Activated CD8-positive, alpha-beta T cell treated with anti-CD3 and anti-CD28 coated beads for 36 hours (primary cell): ENCODE measurements at regions not wholly inside any gene's neighbourhood (a gene's known extent, or its start where the extent isn't known, plus 50 kb on each side); places are given as distances from the start of the nearest gene placed in this dataset.

Source experiments
- ATAC-seq: fragments of 200-7000 bp; cut with Tn5 transposase; one replicate; pipeline ENCODE4 v1.10.0; 2021; ENCODE audit warnings: mild to moderate bottlenecking, moderate library complexity
- CTCF ChIA-PET: fragments of 350-600 bp; sonication (Branson Sonifier 250); formaldehyde crosslinking; loops from one replicate; lab custom pipeline; 2021; ENCODE audit warnings: antibody characterized with exemption; lab: Charles Lee
- POLR2A ChIA-PET: fragments of 350-600 bp; sonication (Branson Sonifier 250); formaldehyde crosslinking; loops from one replicate; lab custom pipeline; 2021; ENCODE audit warnings: antibody characterized with exemption; lab: Charles Lee
- DNase-seq: peaks from one replicate; pipeline ENCODE4 v3.0.0-alpha.2; 2020
- H3K27ac Mint-ChIP-seq: one replicate; pipeline ENCODE4 v1.8.0; 2021; ENCODE audit warnings: mild to moderate bottlenecking, mixed read lengths
- H3K27me3 Mint-ChIP-seq: one replicate; pipeline ENCODE4 v1.8.0; 2021; ENCODE audit warnings: mixed read lengths
- H3K36me3 Mint-ChIP-seq: one replicate; pipeline ENCODE4 v1.8.0; 2021; ENCODE audit warnings: low read depth, mixed read lengths
- H3K4me1 Mint-ChIP-seq: one replicate; pipeline ENCODE4 v1.8.0; 2021; ENCODE audit warnings: low read depth, mixed read lengths
- H3K4me3 Mint-ChIP-seq: one replicate; pipeline ENCODE4 v1.8.0; 2021; ENCODE audit warnings: mild to moderate bottlenecking, moderate library complexity, mixed read lengths
- H3K9me3 Mint-ChIP-seq: one replicate; pipeline ENCODE4 v1.8.0; 2021; ENCODE audit warnings: mixed read lengths
- intact Hi-C: fragments of 100-400 bp; cut with micrococcal nuclease; formaldehyde crosslinking; loops from one replicate; pipeline ENCODE4 v1.10.0; 2022
- TF ChIP-seq, protein P1 (sequence below): fragments of 200-600 bp; IDR thresholded peaks from one replicate; pipeline ENCODE4 v1.8.0; 2022; ENCODE audit warnings: antibody characterized with exemption, mild to moderate bottlenecking

DNA sequence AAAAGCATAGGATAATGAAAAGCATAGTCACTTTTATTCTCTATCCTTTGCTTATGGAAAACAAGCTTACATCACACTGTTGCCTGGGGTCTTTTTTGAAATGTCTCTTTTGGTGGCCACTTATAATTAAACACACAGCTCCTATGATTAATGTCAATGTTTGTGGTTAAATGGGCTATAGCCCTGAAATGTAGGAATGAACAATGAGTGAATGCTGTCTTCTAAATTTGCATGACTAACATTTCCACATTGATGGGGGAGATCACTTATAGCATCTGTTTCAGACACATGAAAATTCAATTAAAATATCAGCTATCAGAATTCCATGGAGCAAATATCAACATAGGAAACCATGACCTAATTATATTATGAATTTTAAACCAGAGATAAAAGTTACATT lies 171.4 kb upstream of the FAT3 start:
- H3K27me3 Mint-ChIP-seq, result no peaks in the 10 kb centered on the region
- intact Hi-C loops, result no loop called here
- H3K27ac Mint-ChIP-seq, result no peak overlapping the region
- H3K4me1 Mint-ChIP-seq, result no peaks in the 10 kb centered on the region
- ChIA-PET CTCF (no interaction called here), POLR2A (no interaction called here)
- TF ChIP-seq, protein P1, sequence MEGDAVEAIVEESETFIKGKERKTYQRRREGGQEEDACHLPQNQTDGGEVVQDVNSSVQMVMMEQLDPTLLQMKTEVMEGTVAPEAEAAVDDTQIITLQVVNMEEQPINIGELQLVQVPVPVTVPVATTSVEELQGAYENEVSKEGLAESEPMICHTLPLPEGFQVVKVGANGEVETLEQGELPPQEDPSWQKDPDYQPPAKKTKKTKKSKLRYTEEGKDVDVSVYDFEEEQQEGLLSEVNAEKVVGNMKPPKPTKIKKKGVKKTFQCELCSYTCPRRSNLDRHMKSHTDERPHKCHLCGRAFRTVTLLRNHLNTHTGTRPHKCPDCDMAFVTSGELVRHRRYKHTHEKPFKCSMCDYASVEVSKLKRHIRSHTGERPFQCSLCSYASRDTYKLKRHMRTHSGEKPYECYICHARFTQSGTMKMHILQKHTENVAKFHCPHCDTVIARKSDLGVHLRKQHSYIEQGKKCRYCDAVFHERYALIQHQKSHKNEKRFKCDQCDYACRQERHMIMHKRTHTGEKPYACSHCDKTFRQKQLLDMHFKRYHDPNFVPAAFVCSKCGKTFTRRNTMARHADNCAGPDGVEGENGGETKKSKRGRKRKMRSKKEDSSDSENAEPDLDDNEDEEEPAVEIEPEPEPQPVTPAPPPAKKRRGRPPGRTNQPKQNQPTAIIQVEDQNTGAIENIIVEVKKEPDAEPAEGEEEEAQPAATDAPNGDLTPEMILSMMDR, result no peak
- H3K36me3 Mint-ChIP-seq, result no peaks in the 10 kb centered on the region
- no peak overlapping the region for H3K4me3 Mint-ChIP-seq
- no peak for ATAC-seq
- no peak for DNase-seq
- H3K9me3 Mint-ChIP-seq, result peaks cover 6% of the 10 kb centered on the region

DNA sequence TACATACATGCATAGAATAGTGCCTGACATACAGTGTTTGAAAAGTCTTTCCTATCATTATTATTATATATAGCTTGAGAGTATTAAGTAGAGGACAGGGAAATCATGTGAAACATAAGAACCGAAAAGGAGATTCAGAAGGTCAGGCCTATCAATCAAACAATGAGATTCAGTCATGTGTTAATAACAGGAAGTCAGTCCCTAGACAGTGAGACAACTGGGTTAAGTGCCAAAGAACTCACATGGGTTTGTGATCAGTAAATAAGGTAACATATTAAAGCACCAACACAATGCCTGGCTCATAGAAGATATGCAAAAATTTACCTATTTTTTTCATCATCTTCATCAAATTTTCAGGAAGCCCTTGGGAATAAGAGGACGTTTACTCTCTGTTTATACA lies 174.3 kb upstream of the FAT3 start:
- intact Hi-C loops, result no loop called here
- no peak for ATAC-seq

DNA sequence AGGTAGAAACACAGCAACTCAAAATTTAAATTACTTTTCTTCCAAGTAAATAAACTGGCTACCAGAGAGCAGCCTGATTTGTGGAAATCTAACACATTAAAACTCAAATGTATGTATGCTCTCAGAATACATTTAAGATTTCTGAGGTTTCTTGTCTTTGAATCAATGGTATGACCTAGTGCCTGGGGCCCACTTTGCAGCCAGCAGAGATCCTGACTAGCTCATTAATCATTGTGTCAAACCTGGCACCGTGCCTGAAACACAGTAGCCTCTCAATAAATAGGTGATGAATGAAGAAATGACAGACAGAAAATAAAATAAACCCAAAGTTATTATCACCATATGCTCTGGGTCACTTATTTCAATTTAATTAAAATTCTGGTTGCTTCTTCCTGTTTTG lies 176.2 kb upstream of the FAT3 start:
- POLR2A ChIA-PET, result no interaction called here
- ATAC-seq, result no peak

More for the DNA sequence above, 174.3 kb upstream of the FAT3 start:
- Mint-ChIP-seq H3K27me3 (no peaks in the 10 kb centered on the region), H3K4me1 (no peaks in the 10 kb centered on the region), H3K36me3 (no peaks in the 10 kb centered on the region), H3K27ac (no peak overlapping the region), H3K9me3 (peaks cover 2% of the 10 kb centered on the region), H3K4me3 (no peak overlapping the region)
- ChIA-PET CTCF (no interaction called here), POLR2A (no interaction called here)
- TF ChIP-seq, protein P1, result no peak
- DNase-seq, result no peak

DNA sequence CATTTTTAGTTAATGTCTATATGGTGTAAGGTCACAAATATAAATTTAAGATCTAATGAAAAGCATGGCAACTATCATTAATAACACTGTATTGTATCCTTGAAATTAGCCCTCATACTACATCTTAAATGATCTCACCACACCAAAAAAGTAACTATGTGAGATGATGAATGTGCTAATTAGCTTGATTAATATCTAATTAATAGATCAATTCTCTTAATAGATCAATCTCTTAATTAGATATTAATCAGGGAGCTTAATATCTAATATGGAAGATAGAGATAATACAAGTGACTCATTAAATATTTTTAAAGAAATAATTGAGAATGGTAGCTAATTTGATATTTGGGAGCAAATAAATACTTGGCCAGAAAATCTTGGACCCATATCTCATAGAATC lies 178.5 kb upstream of the FAT3 start:
- intact Hi-C loops, result no loop called here
- H3K4me1 Mint-ChIP-seq, result no peaks in the 10 kb centered on the region
- ChIA-PET POLR2A (no interaction called here), CTCF (no interaction called here)
- no peaks in the 10 kb centered on the region for H3K27me3 Mint-ChIP-seq
- H3K9me3 Mint-ChIP-seq, result peaks cover 5% of the 10 kb centered on the region
- H3K36me3 Mint-ChIP-seq, result no peaks in the 10 kb centered on the region
- TF ChIP-seq, protein P1, result no peak
- no peak overlapping the region for H3K27ac Mint-ChIP-seq
- ATAC-seq (no peak), DNase-seq (no peak)
- H3K4me3 Mint-ChIP-seq, result no peak overlapping the region

More for the DNA sequence above, 176.2 kb upstream of the FAT3 start:
- Mint-ChIP-seq H3K4me3 (no peak overlapping the region), H3K4me1 (no peaks in the 10 kb centered on the region), H3K9me3 (peaks cover 4% of the 10 kb centered on the region), H3K27ac (no peak overlapping the region), H3K36me3 (no peaks in the 10 kb centered on the region), H3K27me3 (no peaks in the 10 kb centered on the region)
- TF ChIP-seq, protein P1, result no peak
- DNase-seq, result no peak
- intact Hi-C loops, result no loop called here
- CTCF ChIA-PET, result no interaction called here

DNA sequence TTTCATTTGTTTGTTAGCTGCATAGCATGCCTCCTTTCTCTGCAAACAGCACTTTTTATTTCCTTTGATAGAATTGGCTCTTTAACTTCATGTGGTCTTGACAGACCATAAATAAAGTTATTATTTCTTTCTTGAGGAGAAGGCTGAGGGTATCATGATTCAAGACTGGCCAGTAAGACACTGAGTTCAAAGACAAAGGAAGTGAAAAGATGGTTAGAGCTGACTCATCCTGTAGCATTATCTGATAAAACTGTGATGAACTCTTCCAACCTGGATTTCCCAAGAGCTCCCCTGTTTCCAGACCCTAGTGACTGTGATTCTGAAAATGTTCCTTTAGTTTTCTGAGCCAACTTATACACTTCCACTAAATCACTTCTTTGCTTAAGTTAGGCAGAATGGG lies 179.3 kb upstream of the FAT3 start:
- Mint-ChIP-seq H3K9me3 (peaks cover 5% of the 10 kb centered on the region), H3K27ac (no peak overlapping the region), H3K4me1 (no peaks in the 10 kb centered on the region), H3K4me3 (no peak overlapping the region), H3K27me3 (no peaks in the 10 kb centered on the region), H3K36me3 (no peaks in the 10 kb centered on the region)
- intact Hi-C loops, result no loop called here
- ChIA-PET CTCF (no interaction called here), POLR2A (no interaction called here)
- DNase-seq (no peak), ATAC-seq (no peak)
- TF ChIP-seq, protein P1, result no peak
